Fibroblast of lung (primary cell): ENCODE measurements at regions not wholly inside any gene's neighbourhood (a gene's known extent, or its start where the extent isn't known, plus 50 kb on each side); places are given as distances from the start of the nearest gene placed in this dataset.
"Not testable (repeated sequence)": the region's sequence is repeated elsewhere in the genome, so short reads cannot be mapped to it uniquely, and the experiment has no call there.

ENCODE experiments used
- DNase-seq, 2 donors: peaks; one replicate each; pipeline versions ENCODE4 v3.0.0 to v3.0.0-alpha.2; 2010; ENCODE audit warnings: low read depth in 2 of 2
- H2AFZ ChIP-seq: 2 replicates; pipeline ENCODE4 v1.5.1; 2012; ENCODE audit warnings: low read length, control low read depth, inconsistent platforms
- H3K27ac ChIP-seq: 2 replicates; pipeline ENCODE4 v1.5.1; 2011; ENCODE audit warnings: low read length, control low read depth; ENCODE audit not compliant: insufficient read depth
- H3K27me3 ChIP-seq: 2 replicates; pipeline ENCODE4 v1.5.1; 2011; ENCODE audit warnings: mild to moderate bottlenecking, low read length; ENCODE audit not compliant: control insufficient read depth, insufficient read depth
- H3K36me3 ChIP-seq: 2 replicates; pipeline ENCODE4 v1.5.1; 2011; ENCODE audit warnings: low read length; ENCODE audit not compliant: control insufficient read depth, insufficient read depth
- H3K4me1 ChIP-seq: 2 replicates; pipeline ENCODE4 v1.5.1; 2011; ENCODE audit warnings: low read length; ENCODE audit not compliant: control insufficient read depth, insufficient read depth; ENCODE audit errors: extremely low read depth
- H3K4me2 ChIP-seq: 2 replicates; pipeline ENCODE4 v1.5.1; 2011; ENCODE audit warnings: low read length, control low read depth; ENCODE audit not compliant: insufficient read depth; ENCODE audit errors: extremely low read depth
- H3K4me3 ChIP-seq, 4 experiments: fragments of 200-600 bp in 1 of 4; sonication (generic) in 1 of 4; replicated peaks in 1 of 4; 2 replicates each; pipeline ENCODE4 v1.5.1; 2011 to 2016; ENCODE audit warnings: low read length in 4 of 4, low read depth in 3 of 4, mild to moderate bottlenecking in 3 of 4, control low read depth in 2 of 4, inconsistent platforms in 1 of 4, mixed read lengths in 1 of 4; ENCODE audit not compliant: insufficient read depth in 1 of 4; ENCODE audit errors: control extremely low read depth in 1 of 4
- H3K79me2 ChIP-seq: 2 replicates; pipeline ENCODE4 v1.5.1; 2012; ENCODE audit warnings: mild to moderate bottlenecking, low read length, inconsistent platforms; ENCODE audit not compliant: control insufficient read depth, insufficient read depth
- H3K9ac ChIP-seq: 2 replicates; pipeline ENCODE4 v1.5.1; 2011; ENCODE audit warnings: mild to moderate bottlenecking, low read length, control low read depth; ENCODE audit not compliant: insufficient read depth
- H3K9me3 ChIP-seq: 2 replicates; pipeline ENCODE4 v1.5.1; 2012; ENCODE audit warnings: low read depth, low read length; ENCODE audit not compliant: control insufficient read depth, insufficient read depth
- H4K20me1 ChIP-seq: 2 replicates; pipeline ENCODE4 v1.5.1; 2011; ENCODE audit warnings: low read length; ENCODE audit not compliant: control insufficient read depth, insufficient read depth; ENCODE audit errors: extremely low read depth
- CTCF ChIP-seq, 2 donors: IDR thresholded peaks in 1 of 2; conservative IDR thresholded peaks in 1 of 2; 1 replicate in 1 of 2; 2 replicates in 1 of 2; pipeline ENCODE4 v1.5.1; 2011 to 2012; ENCODE audit warnings: low read length in 2 of 2, control low read depth in 1 of 2, inconsistent platforms in 1 of 2, low read depth in 1 of 2, mild to moderate bottlenecking in 1 of 2
- EZH2 ChIP-seq: IDR thresholded peaks from 2 replicates; pipeline ENCODE4 v1.5.1; 2012; ENCODE audit warnings: low read length, control low read depth, mild to moderate bottlenecking; ENCODE audit errors: missing control alignments

GRCh38 chr6:101167638-101168037, 225.9 kb upstream of the GRIK2 start:
- DNase-seq, result no peak
- Histone ChIP-seq H2AFZ (no peak overlapping the region), H3K9ac (no peak overlapping the region), H3K4me3 (no peak overlapping the region), H3K36me3 (no peaks in the 10 kb centered on the region), H3K4me1 (no peaks in the 10 kb centered on the region), H3K4me2 (no peak overlapping the region), H4K20me1 (no peaks in the 10 kb centered on the region), H3K27me3 (no peaks in the 10 kb centered on the region), H3K27ac (no peak overlapping the region), H3K9me3 (no peaks in the 10 kb centered on the region), H3K79me2 (no peaks in the 10 kb centered on the region)
- TF ChIP-seq EZH2, result no peak

GRCh38 chr6:101171049-101171448, 222.5 kb upstream of the GRIK2 start:
- not testable (repeated sequence) for H3K9ac ChIP-seq, H3K27me3 ChIP-seq, H3K4me2 ChIP-seq, H2AFZ ChIP-seq, DNase-seq, H3K9me3 ChIP-seq, H3K36me3 ChIP-seq, H3K4me3 ChIP-seq, H3K4me1 ChIP-seq, H3K27ac ChIP-seq, H3K79me2 ChIP-seq, H4K20me1 ChIP-seq

GRCh38 chr6:101178748-101179147, 214.8 kb upstream of the GRIK2 start:
- H3K4me1 ChIP-seq, result no peaks in the 10 kb centered on the region
- no peaks in the 10 kb centered on the region for H3K79me2 ChIP-seq
- no peak for DNase-seq
- H3K27ac ChIP-seq, result no peak overlapping the region
- no peaks in the 10 kb centered on the region for H3K36me3 ChIP-seq
- no peak overlapping the region for H3K4me3 ChIP-seq
- no peak overlapping the region for H2AFZ ChIP-seq
- H3K27me3 ChIP-seq, result no peaks in the 10 kb centered on the region
- no peak overlapping the region for H3K4me2 ChIP-seq
- H3K9ac ChIP-seq, result no peak overlapping the region
- TF ChIP-seq CTCF (conservative IDR thresholded peaks at IDR 0.05 in 1 of 2, IDR thresholded peaks at IDR 0.05 in 1 of 2; ENCODE audit: low read depth in 1 of 2, low read length in 2 of 2) (no peak), EZH2 (no peak)
- H3K9me3 ChIP-seq, result no peaks in the 10 kb centered on the region
- no peaks in the 10 kb centered on the region for H4K20me1 ChIP-seq

GRCh38 chr6:101181006-101181405, 212.5 kb upstream of the GRIK2 start:
- Histone ChIP-seq H3K4me1 (no peaks in the 10 kb centered on the region), H3K4me2 (no peak overlapping the region), H3K4me3 (no peak overlapping the region), H3K27me3 (no peaks in the 10 kb centered on the region), H3K36me3 (no peaks in the 10 kb centered on the region), H4K20me1 (no peaks in the 10 kb centered on the region), H3K9me3 (no peaks in the 10 kb centered on the region), H3K9ac (no peak overlapping the region), H3K27ac (no peak overlapping the region), H3K79me2 (no peaks in the 10 kb centered on the region), H2AFZ (no peak overlapping the region)
- TF ChIP-seq CTCF (conservative IDR thresholded peaks at IDR 0.05 in 1 of 2, IDR thresholded peaks at IDR 0.05 in 1 of 2; ENCODE audit: low read depth in 1 of 2, low read length in 2 of 2), result no peak
- no peak for TF ChIP-seq EZH2
- DNase-seq, result no peak

- DNase-seq, H3K9ac ChIP-seq, H3K27me3 ChIP-seq, H3K4me1 ChIP-seq, H4K20me1 ChIP-seq, H3K79me2 ChIP-seq, H3K27ac ChIP-seq, H2AFZ ChIP-seq, H3K4me3 ChIP-seq, H3K9me3 ChIP-seq, H3K36me3 ChIP-seq, H3K4me2 ChIP-seq: not testable (repeated sequence)
These were observed 205.2 kb upstream of the GRIK2 start for GRCh38 chr6:101188285-101188798.
